ENCODE measurements at regions not wholly inside any gene's neighbourhood (a gene's known extent, or its start where the extent isn't known, plus 50 kb on each side); places are given as distances from the start of the nearest gene placed in this dataset.

DNA sequence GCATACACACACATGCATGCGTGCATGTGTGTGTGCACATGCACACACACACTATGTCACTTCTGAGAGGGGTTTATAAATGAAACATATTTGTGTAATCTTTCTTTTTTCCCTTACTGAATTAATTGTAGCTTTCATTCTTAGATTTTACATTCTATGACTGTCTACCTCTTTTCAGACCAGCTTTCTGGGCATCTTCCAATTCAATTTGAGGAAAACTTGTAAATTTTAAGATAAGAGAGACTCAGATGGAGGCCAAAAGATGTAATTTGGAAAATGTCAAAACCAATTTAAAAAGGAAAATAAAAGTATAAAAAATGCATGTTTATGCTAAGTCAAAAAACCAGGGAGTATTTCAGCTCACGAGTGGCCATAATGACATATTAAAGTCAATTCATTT, 594.5 kb downstream of the OLFM4 start:
- Histone ChIP-seq H3K4me3 (ENCODE audit: low read depth in 1 of 2, low read length in 2 of 2) (no peak overlapping the region), H3K4me2 (ENCODE audit: insufficient read depth, low read length) (no peak overlapping the region), H3K9me3 (ENCODE audit: insufficient read depth, low read length, severe bottlenecking) (no peaks in the 10 kb centered on the region), H3K4me1 (ENCODE audit: insufficient read depth, low read length) (no peaks in the 10 kb centered on the region), H3K9ac (ENCODE audit: low read depth, low read length) (no peak overlapping the region), H3K27me3 (ENCODE audit: insufficient read depth, low read length, poor library complexity) (no peaks in the 10 kb centered on the region), H2AFZ (ENCODE audit: low read depth, low read length) (no peak overlapping the region), H4K20me1 (ENCODE audit: insufficient read depth, low read length) (no peaks in the 10 kb centered on the region), H3K27ac (ENCODE audit: low read length) (no peak overlapping the region), H3K79me2 (ENCODE audit: insufficient read depth, low read length) (no peaks in the 10 kb centered on the region), H3K36me3 (ENCODE audit: insufficient read depth, low read length) (no peaks in the 10 kb centered on the region)
- TF ChIP-seq EZH2 (IDR thresholded peaks at IDR 0.05; ENCODE audit: borderline replicate concordance, low read depth, low read length, severe bottlenecking): no peak
- TF ChIP-seq, protein P1, sequence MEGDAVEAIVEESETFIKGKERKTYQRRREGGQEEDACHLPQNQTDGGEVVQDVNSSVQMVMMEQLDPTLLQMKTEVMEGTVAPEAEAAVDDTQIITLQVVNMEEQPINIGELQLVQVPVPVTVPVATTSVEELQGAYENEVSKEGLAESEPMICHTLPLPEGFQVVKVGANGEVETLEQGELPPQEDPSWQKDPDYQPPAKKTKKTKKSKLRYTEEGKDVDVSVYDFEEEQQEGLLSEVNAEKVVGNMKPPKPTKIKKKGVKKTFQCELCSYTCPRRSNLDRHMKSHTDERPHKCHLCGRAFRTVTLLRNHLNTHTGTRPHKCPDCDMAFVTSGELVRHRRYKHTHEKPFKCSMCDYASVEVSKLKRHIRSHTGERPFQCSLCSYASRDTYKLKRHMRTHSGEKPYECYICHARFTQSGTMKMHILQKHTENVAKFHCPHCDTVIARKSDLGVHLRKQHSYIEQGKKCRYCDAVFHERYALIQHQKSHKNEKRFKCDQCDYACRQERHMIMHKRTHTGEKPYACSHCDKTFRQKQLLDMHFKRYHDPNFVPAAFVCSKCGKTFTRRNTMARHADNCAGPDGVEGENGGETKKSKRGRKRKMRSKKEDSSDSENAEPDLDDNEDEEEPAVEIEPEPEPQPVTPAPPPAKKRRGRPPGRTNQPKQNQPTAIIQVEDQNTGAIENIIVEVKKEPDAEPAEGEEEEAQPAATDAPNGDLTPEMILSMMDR (IDR thresholded peaks at IDR 0.05; ENCODE audit: borderline replicate concordance, extremely low read depth, low read length, poor library complexity, severe bottlenecking): no peak
- ATAC-seq (ENCODE audit: insufficient read depth, low read depth) (no peak), DNase-seq (no peak)

DNA sequence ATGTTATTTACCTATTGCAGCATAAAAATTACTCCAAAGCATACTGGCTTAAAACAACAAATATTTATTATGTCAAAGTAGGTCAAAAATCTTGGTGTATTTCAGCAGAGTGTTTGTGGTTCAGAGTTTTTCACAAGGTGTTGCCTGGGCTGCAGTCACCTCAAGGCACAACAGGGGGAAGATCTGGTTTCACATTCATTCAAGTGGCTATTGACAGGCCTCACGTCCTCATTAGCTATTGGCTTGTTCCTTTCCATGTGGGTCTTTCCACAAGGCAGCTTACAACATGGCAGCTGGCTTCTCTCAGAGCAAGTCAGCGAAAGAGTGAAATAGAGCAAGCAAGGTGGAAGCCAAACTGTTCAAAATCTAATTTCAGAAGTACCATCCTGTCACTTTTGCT, 602.9 kb downstream of the OLFM4 start:
- Histone ChIP-seq H4K20me1 (ENCODE audit: insufficient read depth, low read length) (no peaks in the 10 kb centered on the region), H3K79me2 (ENCODE audit: insufficient read depth, low read length) (no peaks in the 10 kb centered on the region), H3K4me1 (ENCODE audit: insufficient read depth, low read length) (no peaks in the 10 kb centered on the region), H3K36me3 (ENCODE audit: insufficient read depth, low read length) (no peaks in the 10 kb centered on the region), H3K27ac (ENCODE audit: low read length) (no peak overlapping the region), H3K27me3 (ENCODE audit: insufficient read depth, low read length, poor library complexity) (no peaks in the 10 kb centered on the region), H3K4me3 (ENCODE audit: low read depth in 1 of 2, low read length in 2 of 2) (no peak overlapping the region), H2AFZ (ENCODE audit: low read depth, low read length) (no peak overlapping the region), H3K9ac (ENCODE audit: low read depth, low read length) (no peak overlapping the region), H3K4me2 (ENCODE audit: insufficient read depth, low read length) (no peak overlapping the region), H3K9me3 (ENCODE audit: insufficient read depth, low read length, severe bottlenecking) (no peaks in the 10 kb centered on the region)
- TF ChIP-seq, protein P1 (IDR thresholded peaks at IDR 0.05; ENCODE audit: borderline replicate concordance, extremely low read depth, low read length, poor library complexity, severe bottlenecking): no peak
- TF ChIP-seq EZH2 (IDR thresholded peaks at IDR 0.05; ENCODE audit: borderline replicate concordance, low read depth, low read length, severe bottlenecking): no peak
- DNase-seq: no peak
- ATAC-seq (ENCODE audit: insufficient read depth, low read depth): no peak

DNA sequence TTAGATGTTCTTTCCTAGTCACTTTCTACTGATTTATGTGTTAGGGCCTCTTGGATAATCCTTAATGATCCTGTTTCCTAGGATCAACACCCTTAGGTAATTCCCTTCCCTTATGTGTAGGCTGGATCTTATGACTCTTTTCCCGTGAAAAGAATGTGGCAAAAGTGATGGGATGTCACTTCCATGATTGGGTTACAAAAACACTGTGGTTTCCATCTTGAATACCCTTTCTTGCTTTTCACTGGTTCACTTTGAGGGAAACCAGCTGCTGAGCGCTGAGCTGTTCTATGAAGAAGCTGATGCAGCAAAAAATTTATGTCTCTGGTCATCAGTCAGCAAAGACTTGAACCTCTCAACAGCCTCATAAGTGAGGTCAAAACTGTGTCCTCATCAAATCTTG, 609.4 kb downstream of the OLFM4 start:
- H2AFZ ChIP-seq (ENCODE audit: low read depth, low read length): no peak overlapping the region
- no peaks in the 10 kb centered on the region for H4K20me1 ChIP-seq (ENCODE audit: insufficient read depth, low read length)
- H3K79me2 ChIP-seq (ENCODE audit: insufficient read depth, low read length): no peaks in the 10 kb centered on the region

More for the DNA sequence above, 609.4 kb downstream of the OLFM4 start:
- no peaks in the 10 kb centered on the region for H3K36me3 ChIP-seq (ENCODE audit: insufficient read depth, low read length)
- no peak overlapping the region for H3K4me3 ChIP-seq (ENCODE audit: low read depth in 1 of 2, low read length in 2 of 2)
- no peaks in the 10 kb centered on the region for H3K27me3 ChIP-seq (ENCODE audit: insufficient read depth, low read length, poor library complexity)
- TF ChIP-seq, protein P1 (IDR thresholded peaks at IDR 0.05; ENCODE audit: borderline replicate concordance, extremely low read depth, low read length, poor library complexity, severe bottlenecking): no peak
- no peak for TF ChIP-seq EZH2 (IDR thresholded peaks at IDR 0.05; ENCODE audit: borderline replicate concordance, low read depth, low read length, severe bottlenecking)
- H3K4me2 ChIP-seq (ENCODE audit: insufficient read depth, low read length): no peak overlapping the region
- H3K27ac ChIP-seq (ENCODE audit: low read length): no peak overlapping the region
- ATAC-seq (ENCODE audit: insufficient read depth, low read depth) (no peak), DNase-seq (no peak)
- no peaks in the 10 kb centered on the region for H3K9me3 ChIP-seq (ENCODE audit: insufficient read depth, low read length, severe bottlenecking)
- H3K9ac ChIP-seq (ENCODE audit: low read depth, low read length): no peak overlapping the region
- H3K4me1 ChIP-seq (ENCODE audit: insufficient read depth, low read length): no peaks in the 10 kb centered on the region
